ENCODE measurements at regions not wholly inside any gene's neighbourhood (a gene's known extent, or its start where the extent isn't known, plus 50 kb on each side); places are given as distances from the start of the nearest gene placed in this dataset.

DNA sequence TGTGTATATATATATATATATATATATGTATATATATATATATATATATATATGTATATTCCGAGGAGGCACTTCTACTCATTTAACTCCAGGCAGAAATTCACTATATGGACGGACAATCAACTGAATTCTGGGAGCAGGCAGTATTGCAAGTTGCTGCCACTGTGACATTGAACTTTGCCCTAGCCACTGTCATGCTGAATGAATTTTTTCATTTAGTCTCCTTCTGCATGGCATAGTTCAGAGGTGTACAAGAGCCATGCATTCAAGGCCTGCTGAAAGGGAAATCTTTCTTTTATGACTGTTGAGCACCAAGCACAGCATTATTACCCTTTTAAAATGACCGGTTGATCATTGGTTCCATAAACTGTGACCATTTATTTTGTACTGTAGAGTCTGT lies 176.2 kb upstream of the THRB start:
- no peaks in the 10 kb centered on the region for H3K4me1 ChIP-seq (replicated peaks in 1 of 2; ENCODE audit: control insufficient read depth in 2 of 2, insufficient read depth in 2 of 2, low read length in 2 of 2)
- H3K36me3 ChIP-seq (ENCODE audit: control insufficient read depth, insufficient read depth, low read length) = no peaks in the 10 kb centered on the region
- no peak for ATAC-seq
- ChIA-PET CTCF (ENCODE audit: low intra/inter-chr PET ratio) (no interaction called here), POLR2A (no interaction called here)
- no peak overlapping the region for H3K27ac ChIP-seq (ENCODE audit: extremely low read depth, low read depth, low read length)
- no peak overlapping the region for H2AFZ ChIP-seq (ENCODE audit: low read depth, low read length)
- no peaks in the 10 kb centered on the region for H4K20me1 ChIP-seq (replicated peaks; ENCODE audit: control insufficient read depth, insufficient read depth, low read length)
- no peak overlapping the region for H3K4me3 ChIP-seq
- in situ Hi-C loops (cut with MboI) (no loop called here), intact Hi-C loops (cut with micrococcal nuclease) (no loop called here)
- no peaks in the 10 kb centered on the region for H3K79me2 ChIP-seq (ENCODE audit: control insufficient read depth, insufficient read depth, low read length)
- 0% methylated on average over 3 of the region's 3 CpGs for WGBS (ENCODE audit: insufficient coverage, low coverage, missing lambda C conversion rate)
- DNase-seq (ENCODE audit: extremely low read depth in 1 of 4, low spot score in 3 of 4) = no peak
- FAIRE-seq = no peak
- H3K27me3 ChIP-seq (ENCODE audit: control insufficient read depth in 2 of 2, insufficient read depth in 2 of 2, low read length in 2 of 2) = no peaks in the 10 kb centered on the region; a peak in 1 of 5 replicates
- no TSS peak for BruUV-seq (replicated peaks)
- TF ChIP-seq SRSF1 (IDR thresholded peaks at IDR 0.05; ENCODE audit: low read depth, low read length) = no peak
- no peak for TF ChIP-seq ZNF592 (IDR thresholded peaks at IDR 0.05)
- TF ChIP-seq CC2D1A (IDR thresholded peaks at IDR 0.05) = no peak
- TF ChIP-seq XRCC5 (IDR thresholded peaks at IDR 0.05; ENCODE audit: low read depth, low read length) = no peak
- TF ChIP-seq ZNF76 (CRISPR knock-in tag; IDR thresholded peaks at IDR 0.05; ENCODE audit: borderline replicate concordance) = no peak
- no peak for TF ChIP-seq KLF6 (CRISPR knock-in tag; IDR thresholded peaks at IDR 0.05; ENCODE audit: borderline replicate concordance)
- TF ChIP-seq CCAR2 (IDR thresholded peaks at IDR 0.05; ENCODE audit: low read depth, low read length) = no peak
- H3K9me1 ChIP-seq (ENCODE audit: control insufficient read depth, insufficient read depth, low read length) = no peaks in the 10 kb centered on the region
- H3K4me2 ChIP-seq (ENCODE audit: insufficient read depth, low read length) = no peak overlapping the region
- H3K9ac ChIP-seq (ENCODE audit: insufficient read depth in 1 of 2, low read depth in 2 of 2, low read length in 2 of 2) = no peak overlapping the region
- H3K9me3 ChIP-seq (replicated peaks; ENCODE audit: control insufficient read depth, insufficient read depth, low read depth, low read length) = no peaks in the 10 kb centered on the region

All from K562 (cell line).